ENCODE measurements at regions not wholly inside any gene's neighbourhood (a gene's known extent, or its start where the extent isn't known, plus 50 kb on each side); places are given as distances from the start of the nearest gene placed in this dataset.

- DNase-seq: no peak
Observed at GRCh38 chr2:147242445-147242844, 602.4 kb upstream of the ACVR2A start.

GRCh38 chr2:147236601-147237000 is 608.2 kb upstream of the ACVR2A start:
- DNase-seq: no peak

GRCh38 chr2:147232225-147232669 is 612.6 kb upstream of the ACVR2A start:
- DNase-seq: peak; percentile 33

GRCh38 chr2:147231607-147232006 is 613.2 kb upstream of the ACVR2A start:
- no peak for DNase-seq

- DNase-seq: no peak
Observed at GRCh38 chr2:147231081-147231480, 613.7 kb upstream of the ACVR2A start.

- DNase-seq: no peak
Observed at GRCh38 chr2:147227313-147227712, 617.5 kb upstream of the ACVR2A start.

- peak; percentile 69 for DNase-seq
Observed at GRCh38 chr2:147224070-147224469, 620.8 kb upstream of the ACVR2A start.

GRCh38 chr2:147223553-147224060 is 621.2 kb upstream of the ACVR2A start:
- peak; percentile 85 for DNase-seq

- peak; percentile 50 for DNase-seq
Observed at GRCh38 chr2:147223119-147223518, 621.7 kb upstream of the ACVR2A start.

GRCh38 chr2:147222506-147222905 is 622.3 kb upstream of the ACVR2A start:
- DNase-seq: no peak

- no peak for DNase-seq
Observed at GRCh38 chr2:147214914-147215313, 629.9 kb upstream of the ACVR2A start.

GRCh38 chr2:147211484-147211883 is 633.3 kb upstream of the ACVR2A start:
- DNase-seq: no peak

- DNase-seq: no peak
Observed at GRCh38 chr2:147204102-147204501, 640.7 kb upstream of the ACVR2A start.

GRCh38 chr2:147198651-147199171 is 646.1 kb upstream of the ACVR2A start:
- peak; percentile 74 for DNase-seq

- DNase-seq: peak; percentile 42
Observed at GRCh38 chr2:147197754-147198483, 646.9 kb upstream of the ACVR2A start.

GRCh38 chr2:147182260-147182659 is 662.6 kb upstream of the ACVR2A start:
- no peak for DNase-seq

- no peak for DNase-seq
Observed at GRCh38 chr2:147181351-147182029, 663.3 kb upstream of the ACVR2A start.

- no peak for DNase-seq
Observed at GRCh38 chr2:147177071-147177857, 667.6 kb upstream of the ACVR2A start.

- no peak for DNase-seq
Observed at GRCh38 chr2:147174824-147175254, 670.0 kb upstream of the ACVR2A start.

GRCh38 chr2:147173798-147174197 is 671.0 kb upstream of the ACVR2A start:
- no peak for DNase-seq

- DNase-seq: no peak
Observed at GRCh38 chr2:147173189-147173581, 671.6 kb upstream of the ACVR2A start.

- DNase-seq: no peak
Observed at GRCh38 chr2:147172493-147173188, 672.2 kb upstream of the ACVR2A start.

Data from NCI-H146 (cell line).